ENCODE measurements at regions not wholly inside any gene's neighbourhood (a gene's known extent, or its start where the extent isn't known, plus 50 kb on each side); places are given as distances from the start of the nearest gene placed in this dataset.

DNA sequence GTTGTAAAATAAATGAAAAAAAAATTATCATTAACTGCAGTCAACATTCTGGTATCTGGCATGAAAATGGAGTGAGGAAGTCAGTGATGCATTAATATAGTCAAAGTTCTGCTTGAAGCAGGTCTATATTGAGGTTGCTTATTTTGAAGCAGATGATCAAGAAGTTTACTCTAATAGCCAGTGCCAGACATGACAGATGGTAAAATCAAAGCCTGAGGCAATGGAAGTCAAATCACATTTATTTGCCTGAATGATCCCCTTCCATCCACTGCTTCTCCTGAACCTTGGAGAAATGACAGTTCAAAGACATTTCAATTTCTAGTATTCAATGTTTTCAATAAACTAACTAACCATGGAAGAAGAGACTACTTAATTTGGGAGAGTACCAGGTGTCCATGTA is 430.0 kb downstream of the FAM181B start:
- DNase-seq (ENCODE audit: low read depth) = no peak
- H3K4me3 ChIP-seq (replicated peaks; ENCODE audit: low read depth, low read length) = no peak overlapping the region
- TF ChIP-seq, protein P1, sequence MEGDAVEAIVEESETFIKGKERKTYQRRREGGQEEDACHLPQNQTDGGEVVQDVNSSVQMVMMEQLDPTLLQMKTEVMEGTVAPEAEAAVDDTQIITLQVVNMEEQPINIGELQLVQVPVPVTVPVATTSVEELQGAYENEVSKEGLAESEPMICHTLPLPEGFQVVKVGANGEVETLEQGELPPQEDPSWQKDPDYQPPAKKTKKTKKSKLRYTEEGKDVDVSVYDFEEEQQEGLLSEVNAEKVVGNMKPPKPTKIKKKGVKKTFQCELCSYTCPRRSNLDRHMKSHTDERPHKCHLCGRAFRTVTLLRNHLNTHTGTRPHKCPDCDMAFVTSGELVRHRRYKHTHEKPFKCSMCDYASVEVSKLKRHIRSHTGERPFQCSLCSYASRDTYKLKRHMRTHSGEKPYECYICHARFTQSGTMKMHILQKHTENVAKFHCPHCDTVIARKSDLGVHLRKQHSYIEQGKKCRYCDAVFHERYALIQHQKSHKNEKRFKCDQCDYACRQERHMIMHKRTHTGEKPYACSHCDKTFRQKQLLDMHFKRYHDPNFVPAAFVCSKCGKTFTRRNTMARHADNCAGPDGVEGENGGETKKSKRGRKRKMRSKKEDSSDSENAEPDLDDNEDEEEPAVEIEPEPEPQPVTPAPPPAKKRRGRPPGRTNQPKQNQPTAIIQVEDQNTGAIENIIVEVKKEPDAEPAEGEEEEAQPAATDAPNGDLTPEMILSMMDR (IDR thresholded peaks at IDR 0.05; ENCODE audit: low read length, missing control alignments) = no peak

DNA sequence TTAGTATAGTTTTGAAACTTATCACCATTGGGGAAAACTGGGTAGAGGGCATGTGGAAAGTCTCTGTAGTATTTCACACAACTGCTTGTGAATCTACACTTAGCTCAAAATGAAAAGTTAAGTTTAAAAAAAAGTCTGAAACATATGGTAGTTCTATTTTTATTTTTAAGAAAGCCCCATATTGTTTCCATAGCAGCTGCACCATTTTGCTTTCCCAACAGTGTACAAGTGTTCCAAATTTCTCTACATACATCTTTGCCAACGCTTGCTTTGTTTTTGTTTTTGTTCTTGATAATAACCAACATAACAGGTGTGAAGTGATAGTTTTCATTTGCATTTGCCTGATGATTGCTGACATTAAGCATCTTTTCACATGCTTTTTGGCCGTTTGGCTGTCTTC is 445.2 kb downstream of the FAM181B start:
- DNase-seq (ENCODE audit: low read depth) = no peak
- TF ChIP-seq, protein P1 (IDR thresholded peaks at IDR 0.05; ENCODE audit: low read length, missing control alignments) = no peak
- no peak overlapping the region for H3K4me3 ChIP-seq (replicated peaks; ENCODE audit: low read depth, low read length)

DNA sequence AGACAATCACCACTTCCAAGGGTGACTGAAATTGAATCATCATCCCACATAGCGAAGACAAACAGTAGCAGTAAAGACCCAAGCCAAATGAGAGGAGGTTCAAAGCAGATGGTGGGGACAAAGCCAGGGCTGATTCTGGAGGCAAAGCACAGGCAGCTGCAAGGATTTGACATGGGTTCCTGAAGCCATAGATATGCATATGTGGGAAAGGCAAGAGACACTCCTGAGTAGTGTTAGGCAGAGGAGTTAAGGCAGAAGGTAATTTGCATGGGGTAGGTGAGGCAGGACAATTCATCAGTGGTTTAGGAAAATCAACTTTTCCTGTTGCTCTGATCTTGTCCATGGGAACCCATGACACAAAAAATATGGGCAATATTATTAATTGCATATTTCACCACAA is 462.8 kb downstream of the FAM181B start:
- TF ChIP-seq, protein P1 (IDR thresholded peaks at IDR 0.05; ENCODE audit: low read length, missing control alignments) = no peak
- no peak for DNase-seq (ENCODE audit: low read depth)
- H3K4me3 ChIP-seq (replicated peaks; ENCODE audit: low read depth, low read length) = no peak overlapping the region

DNA sequence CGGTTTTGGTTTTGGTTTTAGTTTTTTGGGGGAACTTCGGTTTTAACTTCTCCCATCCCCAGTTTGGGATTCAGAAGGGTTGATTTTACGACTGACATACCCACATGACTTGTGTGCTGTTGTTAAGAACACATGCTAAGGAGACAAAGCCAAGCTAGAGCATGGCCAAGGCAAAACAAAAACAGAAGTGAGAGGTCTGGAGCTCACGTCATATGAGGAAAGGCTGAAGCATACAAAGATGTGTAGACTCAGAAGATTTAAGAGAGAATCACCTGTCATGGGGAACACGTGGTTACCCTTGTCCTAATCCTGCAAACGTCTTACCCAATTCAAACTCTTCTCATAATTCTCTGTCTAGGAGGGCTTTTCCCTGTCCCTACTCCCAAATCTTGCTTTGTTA is 465.0 kb downstream of the FAM181B start:
- H3K4me3 ChIP-seq (replicated peaks; ENCODE audit: low read depth, low read length) = no peak overlapping the region
- DNase-seq (ENCODE audit: low read depth) = no peak
- TF ChIP-seq, protein P1 (IDR thresholded peaks at IDR 0.05; ENCODE audit: low read length, missing control alignments) = no peak

- no peak overlapping the region for H3K4me3 ChIP-seq (replicated peaks; ENCODE audit: low read depth, low read length)
- TF ChIP-seq, protein P1 (IDR thresholded peaks at IDR 0.05; ENCODE audit: low read length, missing control alignments) = no peak
- DNase-seq (ENCODE audit: low read depth) = no peak
Observed at GRCh38 chr11:82267186-82267585, 466.5 kb downstream of the FAM181B start.

DNA sequence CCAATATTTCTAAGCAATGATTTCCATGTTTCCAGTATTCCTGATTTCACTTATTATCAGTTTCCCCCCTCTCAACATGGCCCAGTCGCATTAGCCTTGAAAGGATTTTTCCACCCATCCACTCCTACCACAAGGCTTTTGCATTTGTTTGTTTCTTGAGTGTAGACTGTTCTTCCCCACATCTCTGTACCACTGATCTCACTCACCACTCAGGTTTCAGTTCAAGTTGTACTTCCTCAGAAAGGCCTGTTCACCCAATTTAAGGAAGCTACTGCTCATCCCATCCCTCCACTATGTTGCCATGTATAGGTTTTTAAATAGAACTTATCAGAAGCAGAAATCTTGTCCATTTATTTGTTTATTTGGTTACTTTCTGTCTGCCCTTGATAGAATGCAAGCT is 472.3 kb downstream of the FAM181B start:
- H3K4me3 ChIP-seq (replicated peaks; ENCODE audit: low read depth, low read length) = no peak overlapping the region
- DNase-seq (ENCODE audit: low read depth) = no peak
- TF ChIP-seq, protein P1 (IDR thresholded peaks at IDR 0.05; ENCODE audit: low read length, missing control alignments) = no peak

GRCh38 chr11:82250047-82250446 is 483.6 kb downstream of the FAM181B start:
- H3K4me3 ChIP-seq (replicated peaks; ENCODE audit: low read depth, low read length) = no peak overlapping the region
- no peak for DNase-seq (ENCODE audit: low read depth)
- TF ChIP-seq, protein P1 (IDR thresholded peaks at IDR 0.05; ENCODE audit: low read length, missing control alignments) = no peak
